DMS53 (cell line): ENCODE measurements at regions not wholly inside any gene's neighbourhood (a gene's known extent, or its start where the extent isn't known, plus 50 kb on each side); places are given as distances from the start of the nearest gene placed in this dataset.
"Not testable (repeated sequence)": the region's sequence is repeated elsewhere in the genome, so short reads cannot be mapped to it uniquely, and the experiment has no call there.

Experiments
- DNase-seq: peaks from one replicate; lab custom pipeline; 2025; lab: John Stamatoyannopoulos, UW

GRCh38 chr4:57324673-57325307 is 214.6 kb upstream of the IGFBP7 start:
- DNase-seq: no peak

DNA sequence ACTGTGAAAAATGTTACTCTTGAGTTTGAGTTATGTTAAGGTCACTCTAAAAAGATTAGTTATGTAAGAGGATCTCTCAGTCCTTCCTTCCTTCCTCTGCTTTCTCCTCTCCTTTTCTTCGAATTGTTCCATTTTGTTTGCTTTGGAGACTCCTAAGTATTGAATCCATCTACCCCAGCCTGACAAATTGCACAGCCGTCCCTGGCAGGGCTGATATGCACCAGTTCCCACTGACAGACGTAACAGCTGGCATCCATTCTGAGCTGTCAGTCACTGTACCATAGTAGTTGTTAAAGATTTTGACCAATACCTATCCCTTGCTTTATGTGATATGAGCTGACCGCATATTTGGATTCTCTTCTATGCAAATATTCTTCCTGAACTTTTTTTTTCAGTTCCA is 210.7 kb upstream of the IGFBP7 start:
- no peak for DNase-seq

DNA sequence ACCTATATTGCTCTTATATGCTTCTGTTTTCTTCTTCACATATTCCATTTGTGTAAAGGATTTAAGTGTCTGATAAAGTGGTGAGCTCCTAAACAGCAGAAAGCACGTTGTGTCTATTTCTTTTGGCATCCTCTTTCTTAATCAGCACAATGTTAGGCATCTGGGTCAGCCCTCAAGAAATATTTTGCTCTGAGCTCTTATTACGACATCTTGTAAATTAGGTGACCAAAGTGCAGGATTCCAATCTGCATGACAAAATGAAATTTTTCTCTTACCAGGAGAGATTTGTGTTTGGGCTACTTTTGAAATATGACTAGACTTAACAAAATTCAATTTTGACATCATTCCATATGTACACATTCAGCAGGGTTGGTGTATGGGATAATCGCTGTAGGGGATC is 210.0 kb upstream of the IGFBP7 start:
- no peak for DNase-seq

- no peak for DNase-seq
Observed at GRCh38 chr4:57318703-57319102, 208.5 kb upstream of the IGFBP7 start.

DNA sequence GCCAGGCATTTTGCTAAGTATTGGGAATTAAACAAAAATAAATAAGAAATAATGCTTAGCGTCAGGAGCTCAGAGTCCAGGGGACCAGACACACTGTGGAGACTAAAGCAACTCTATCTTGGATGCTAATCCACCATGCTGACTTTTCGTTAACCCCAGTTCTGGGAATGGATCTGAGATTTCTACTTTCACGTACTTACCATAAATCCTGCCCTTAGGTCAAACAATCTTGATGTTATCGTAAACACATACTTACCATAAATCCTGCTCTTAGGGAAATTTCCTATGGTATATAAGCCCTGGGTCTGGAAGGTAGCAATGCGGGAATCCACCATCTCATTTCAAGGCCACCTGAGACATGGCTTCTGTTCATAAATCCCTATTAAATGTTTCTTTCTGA is 204.5 kb upstream of the IGFBP7 start:
- DNase-seq: no peak

DNA sequence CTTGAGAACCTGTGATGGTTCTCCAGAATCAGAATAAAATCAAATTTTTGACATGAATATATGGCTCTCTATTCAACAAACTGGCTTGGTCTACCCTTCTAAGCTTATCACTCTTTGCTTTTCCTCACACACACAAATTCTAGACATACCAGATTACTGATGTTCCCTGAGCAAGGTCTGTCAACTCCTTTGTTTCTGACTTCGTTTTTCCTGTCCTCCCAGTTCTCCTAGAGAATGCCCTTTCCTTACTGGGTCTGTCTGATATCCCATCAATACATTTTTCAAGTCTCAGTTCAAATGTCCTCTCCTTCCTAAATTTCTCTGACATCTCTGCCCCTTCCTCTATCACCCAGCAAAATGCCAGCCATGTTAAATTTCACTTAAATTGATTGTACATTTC is 202.1 kb upstream of the IGFBP7 start:
- DNase-seq: no peak

DNA sequence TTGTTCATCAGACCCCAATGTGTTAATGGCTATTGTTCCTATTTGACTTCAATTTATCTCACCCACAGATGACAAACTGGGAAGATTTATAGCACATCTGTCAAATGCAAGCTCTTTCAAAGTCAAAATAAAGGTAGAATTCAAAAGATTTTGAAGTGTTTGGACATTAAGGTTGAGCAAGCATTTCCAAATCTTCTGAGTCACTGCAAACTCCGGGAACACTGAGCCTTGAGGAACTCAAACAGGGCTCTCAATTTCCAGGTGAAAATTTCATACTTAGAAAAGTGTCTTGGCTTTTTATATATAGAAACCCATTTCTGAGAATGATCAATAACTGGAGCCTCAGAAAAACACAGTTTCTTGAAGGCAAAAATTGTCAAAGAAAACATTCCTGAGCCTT is 199.5 kb upstream of the IGFBP7 start:
- no peak for DNase-seq

DNA sequence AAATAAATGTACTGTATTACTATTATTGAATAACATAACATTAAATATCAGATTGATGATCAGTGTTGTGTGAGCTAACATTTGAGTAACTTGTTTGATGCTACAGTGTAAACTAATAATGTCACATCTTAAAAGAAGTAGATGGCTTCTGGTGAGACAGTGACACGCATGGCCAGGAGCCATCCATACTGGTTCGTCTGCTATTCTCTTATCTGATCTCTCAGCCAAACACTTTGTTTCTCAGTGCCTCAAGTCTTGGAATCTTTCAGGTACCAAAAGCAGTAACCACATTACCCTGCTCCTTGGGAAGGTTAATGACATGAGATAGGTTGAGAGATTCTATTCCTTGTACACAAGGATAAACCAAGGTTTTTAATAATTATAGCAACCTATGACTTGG is 198.1 kb upstream of the IGFBP7 start:
- DNase-seq: no peak

- DNase-seq: no peak
Observed at GRCh38 chr4:57305836-57306235, 195.7 kb upstream of the IGFBP7 start.

- DNase-seq: peak; percentile 6
Observed at GRCh38 chr4:57303012-57303751, 193.0 kb upstream of the IGFBP7 start.

DNA sequence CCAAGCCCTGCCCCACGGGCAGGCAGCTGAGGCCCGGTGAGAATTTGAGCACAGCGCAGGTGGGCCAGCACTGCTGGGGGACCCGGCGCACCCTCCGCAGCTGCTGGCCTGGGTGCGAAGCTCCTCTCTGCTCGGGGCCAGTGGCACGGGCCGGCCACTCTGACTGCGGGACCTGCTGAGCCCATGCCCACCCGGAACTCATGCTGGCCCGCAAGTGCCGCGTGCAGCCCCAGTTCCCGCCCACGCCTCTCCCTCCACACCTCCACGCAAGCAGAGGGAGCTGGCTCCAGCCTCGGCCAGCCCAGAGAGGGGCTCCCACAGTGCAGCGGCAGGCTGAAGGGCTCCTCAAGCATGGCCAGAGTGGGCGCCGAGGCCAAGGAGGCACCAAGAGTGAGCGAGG is 190.1 kb upstream of the IGFBP7 start:
- DNase-seq: not testable (repeated sequence)

GRCh38 chr4:57291911-57292310 is 181.7 kb upstream of the IGFBP7 start:
- DNase-seq: no peak

DNA sequence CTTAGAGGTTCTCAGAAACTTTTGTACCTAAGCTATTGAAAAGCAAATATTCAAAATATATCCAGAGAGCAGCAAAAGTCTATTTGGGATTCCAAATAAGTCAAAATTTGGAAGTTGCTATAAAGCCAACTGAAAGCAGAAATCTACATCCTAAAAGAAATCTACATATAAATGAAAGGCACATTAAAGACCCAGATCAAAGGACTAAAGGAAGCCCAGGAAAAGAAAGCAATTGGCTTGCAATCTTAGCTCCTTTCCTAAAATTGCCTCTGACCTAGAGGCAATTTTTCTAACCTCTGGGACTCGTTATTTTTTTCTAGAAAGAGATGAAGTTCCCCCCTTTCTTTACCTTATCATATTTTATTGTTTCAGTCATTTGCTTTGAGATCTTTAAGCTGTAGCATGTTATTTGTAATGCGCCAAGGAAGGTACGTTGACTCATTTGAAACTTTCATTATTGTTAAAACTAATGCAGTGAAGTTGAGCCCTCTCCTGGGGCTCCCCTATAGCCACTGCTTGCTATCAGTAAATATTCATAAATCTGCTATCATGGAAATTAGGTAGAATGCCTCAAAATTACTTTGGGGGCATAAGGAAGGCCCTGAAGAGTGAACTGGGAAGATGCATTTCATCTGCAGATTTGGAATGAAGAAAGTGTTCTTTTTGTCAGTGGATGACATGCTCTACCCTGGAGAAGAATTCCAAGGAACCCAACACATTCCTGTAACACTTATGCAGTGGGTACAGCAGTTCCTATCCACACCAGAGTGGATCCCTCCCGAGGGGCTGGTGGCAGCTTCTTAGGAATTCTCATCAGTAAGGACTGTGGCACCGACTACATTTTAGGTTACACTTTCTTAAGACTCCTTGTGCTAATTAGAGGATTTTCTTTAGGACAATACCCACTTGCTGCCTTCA is 177.8 kb upstream of the IGFBP7 start:
- no peak for DNase-seq

DNA sequence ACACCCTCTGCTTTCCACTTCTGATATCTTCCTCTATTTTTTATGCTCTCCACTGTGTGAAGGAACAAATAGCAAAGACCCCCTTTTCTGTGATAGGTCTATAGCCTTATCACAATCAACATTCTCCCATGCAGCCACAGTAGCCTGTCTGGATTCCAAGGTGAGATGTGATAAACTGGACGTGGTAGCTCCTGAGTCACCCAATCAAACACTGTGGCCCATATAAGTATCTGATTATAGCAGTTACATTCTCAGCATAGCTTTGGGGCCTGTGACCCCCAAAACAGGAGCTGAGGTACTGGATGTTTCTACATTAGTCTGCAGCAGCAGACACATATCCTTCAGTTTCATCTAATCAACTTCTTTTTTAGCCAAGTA is 172.7 kb upstream of the IGFBP7 start:
- DNase-seq: no peak

GRCh38 chr4:57280481-57280880 is 170.3 kb upstream of the IGFBP7 start:
- DNase-seq: peak; percentile 50

GRCh38 chr4:57278780-57279179 is 168.6 kb upstream of the IGFBP7 start:
- DNase-seq: no peak

- no peak for DNase-seq
Observed at GRCh38 chr4:57274082-57274481, 163.9 kb upstream of the IGFBP7 start.

DNA sequence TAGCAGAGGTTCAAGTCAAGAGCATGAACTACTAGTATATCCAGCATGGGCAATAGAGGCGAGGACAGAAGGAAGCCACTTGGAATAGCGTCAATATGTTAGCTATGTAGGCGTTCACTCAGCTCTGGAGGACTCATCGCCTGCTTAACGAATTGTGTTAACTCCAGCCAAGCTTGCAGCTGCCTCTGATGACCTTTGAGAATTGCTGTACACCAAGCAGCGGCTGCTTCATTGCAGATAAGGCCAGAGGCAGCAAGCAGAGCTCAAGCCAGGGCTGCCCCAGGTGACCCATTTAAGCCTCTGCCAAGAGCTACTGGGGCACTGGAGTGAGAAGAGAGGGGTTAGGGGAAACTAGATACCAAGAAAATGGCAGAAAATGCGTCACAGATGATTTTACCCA is 160.2 kb upstream of the IGFBP7 start:
- DNase-seq: no peak

GRCh38 chr4:57265831-57266582 is 155.8 kb upstream of the IGFBP7 start:
- DNase-seq: no peak

- no peak for DNase-seq
Observed at GRCh38 chr4:57254754-57255153, 144.6 kb upstream of the IGFBP7 start.

DNA sequence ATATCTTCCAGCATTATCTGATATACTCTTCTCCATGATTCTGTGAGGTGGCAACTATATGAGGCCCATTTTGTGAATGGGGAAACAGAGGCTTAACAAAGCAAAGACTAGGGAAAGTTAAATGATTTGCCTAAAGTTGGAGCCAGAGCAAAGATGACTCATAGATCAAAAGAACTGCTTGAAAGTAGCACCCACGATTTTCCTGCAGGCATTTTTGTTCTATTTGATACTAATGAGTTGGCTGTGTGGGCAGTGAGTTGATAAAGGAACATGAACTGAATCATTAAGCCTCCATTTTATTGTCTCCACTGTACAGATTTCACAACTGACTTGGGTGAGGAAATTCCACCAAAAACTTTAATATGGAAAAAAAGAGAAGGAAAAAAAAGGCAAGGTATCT is 138.9 kb upstream of the IGFBP7 start:
- peak; percentile 4 for DNase-seq

- no peak for DNase-seq
Observed at GRCh38 chr4:57243076-57243475, 132.9 kb upstream of the IGFBP7 start.
